PC-3 (cell line): ENCODE measurements at regions not wholly inside any gene's neighbourhood (a gene's known extent, or its start where the extent isn't known, plus 50 kb on each side); places are given as distances from the start of the nearest gene placed in this dataset.
A peak's percentile ranks its signal among the peaks of the same experiment; 100 is the strongest.

Experiments used
- ATAC-seq: fragments of 200-7000 bp; cut with Tn5 transposase; 2 replicates; pipeline ENCODE4 v1.9.1; 2020; ENCODE audit warnings: mild to moderate bottlenecking, moderate library complexity
- BruUV-seq: library from RNA; stranded (reverse); fragments of 400-500 nt; replicated peaks from 2 replicates; lab custom pipeline; 2021; lab: Mats Ljungman, UMichigan
- CTCF ChIA-PET: fragments of 300-600 bp; sonication (Branson Sonifier 250); formaldehyde crosslinking; loops from one replicate; lab custom pipeline; 2022; ENCODE audit warnings: antibody characterized with exemption; lab: Charles Lee
- POLR2A ChIA-PET: fragments of 300-600 bp; sonication (Branson Sonifier 250); formaldehyde crosslinking; loops from one replicate; lab custom pipeline; 2022; ENCODE audit warnings: antibody characterized with exemption; ENCODE audit not compliant: unreplicated experiment; lab: Charles Lee
- DNase-seq: peaks from one replicate; pipeline ENCODE4 v3.0.0-alpha.2; 2015
- H2AFZ ChIP-seq: fragments of 300-600 bp; sonication (generic); 2 replicates; pipeline ENCODE4 v1.6.0; 2016; ENCODE audit warnings: antibody characterized with exemption, low read length
- H3F3A ChIP-seq: fragments of 300-600 bp; sonication (generic); one replicate; pipeline ENCODE4 v1.6.0; 2017; ENCODE audit warnings: antibody characterized with exemption, low read length, control low read depth, mild to moderate bottlenecking; ENCODE audit not compliant: unreplicated experiment
- H3K27ac ChIP-seq: fragments of 300-600 bp; sonication (generic); 2 replicates; pipeline ENCODE4 v1.5.1; 2016; ENCODE audit warnings: mild to moderate bottlenecking, low read length
- H3K27me3 ChIP-seq: fragments of 300-600 bp; sonication (generic); 2 replicates; pipeline ENCODE4 v1.6.1; 2016; ENCODE audit warnings: low read length, mixed read lengths
- H3K36me3 ChIP-seq: fragments of 300-600 bp; sonication (generic); 2 replicates; pipeline ENCODE4 v1.6.1; 2016; ENCODE audit warnings: low read depth, mixed run types, low read length, mixed read lengths
- H3K4me1 ChIP-seq: fragments of 300-600 bp; sonication (generic); 2 replicates; pipeline ENCODE4 v1.5.1; 2016; ENCODE audit warnings: low read length; ENCODE audit not compliant: insufficient read depth
- H3K4me2 ChIP-seq: fragments of 300-600 bp; sonication (generic); 2 replicates; pipeline ENCODE4 v1.6.0; 2016; ENCODE audit warnings: low read length
- H3K4me3 ChIP-seq: fragments of 300-600 bp; sonication (generic); 2 replicates; pipeline ENCODE4 v1.5.1; 2016; ENCODE audit warnings: mild to moderate bottlenecking, low read length, mixed read lengths
- H3K79me2 ChIP-seq: fragments of 300-600 bp; sonication (generic); 2 replicates; pipeline ENCODE4 v1.6.1; 2017; ENCODE audit warnings: low read length, mixed read lengths
- H3K9ac ChIP-seq: fragments of 300-600 bp; sonication (generic); 2 replicates; pipeline ENCODE4 v1.6.0; 2016; ENCODE audit warnings: mild to moderate bottlenecking, low read length
- H3K9me2 ChIP-seq: fragments of 300-600 bp; sonication (generic); replicated peaks from 2 replicates; pipeline ENCODE4 v1.6.1; 2016; ENCODE audit warnings: mixed run types, low read length, mixed read lengths
- H3K9me3 ChIP-seq: fragments of 300-600 bp; sonication (generic); 2 replicates; pipeline ENCODE4 v1.6.1; 2016; ENCODE audit warnings: low read length, mixed read lengths
- H4K20me1 ChIP-seq: fragments of 300-600 bp; sonication (generic); 2 replicates; pipeline ENCODE4 v1.6.1; 2016; ENCODE audit warnings: low read length, mixed read lengths
- EZH2 ChIP-seq: fragments of 300-600 bp; sonication (generic); IDR thresholded peaks from one replicate; pipeline ENCODE4 v1.6.1; 2017; ENCODE audit warnings: antibody characterized with exemption, mild to moderate bottlenecking, low read length; ENCODE audit not compliant: unreplicated experiment
- EZH2phosphoT487 ChIP-seq: fragments of 300-600 bp; sonication (generic); IDR thresholded peaks from 2 replicates; pipeline ENCODE4 v1.6.1; 2018; ENCODE audit warnings: mild to moderate bottlenecking, antibody characterized with exemption, low read length, borderline replicate concordance
- intact Hi-C: fragments of 100-400 bp; cut with micrococcal nuclease; formaldehyde crosslinking; loops from 2 replicates; pipeline ENCODE4 v1.9.0; 2023
- TF ChIP-seq, protein P1 (sequence below): fragments of 300-600 bp; sonication (generic); conservative IDR thresholded peaks from 2 replicates; pipeline ENCODE4 v1.5.1; 2017; ENCODE audit warnings: antibody characterized with exemption, low read depth, mild to moderate bottlenecking, low read length

DNA sequence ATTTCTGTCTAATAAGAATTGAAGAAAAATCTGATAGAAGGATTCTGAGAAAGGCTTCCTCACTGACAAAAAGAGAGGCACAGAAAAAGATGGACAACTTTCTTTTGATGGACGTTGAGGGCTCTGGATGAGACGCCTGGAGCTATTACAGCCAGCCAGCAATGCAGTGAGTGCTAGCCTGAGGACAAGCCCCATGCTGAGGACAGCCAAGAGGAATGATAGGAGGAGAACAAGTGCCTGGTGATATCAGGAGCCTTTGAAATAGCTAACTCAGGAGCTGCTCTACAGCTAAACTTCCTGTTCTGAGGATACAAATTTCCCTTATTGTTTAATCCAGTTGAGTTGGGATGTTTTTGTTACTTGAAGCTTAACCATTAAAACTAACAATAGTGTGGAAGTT lies 212.3 kb downstream of the COG6 start:
- H3K4me2 ChIP-seq: no peak overlapping the region
- H3K4me3 ChIP-seq: no peak overlapping the region
- H3K9me3 ChIP-seq: no peaks in the 10 kb centered on the region
- no peak overlapping the region for H2AFZ ChIP-seq
- H3K36me3 ChIP-seq: no peaks in the 10 kb centered on the region
- H3K79me2 ChIP-seq: no peaks in the 10 kb centered on the region
- H3K27ac ChIP-seq: no peak overlapping the region
- H3K9ac ChIP-seq: no peak overlapping the region
- no peaks in the 10 kb centered on the region for H3F3A ChIP-seq
- POLR2A ChIA-PET: no interaction called here
- BruUV-seq: no TSS peak
- H3K4me1 ChIP-seq: peaks cover 6% of the 10 kb centered on the region; the same call in 1 of the 2 replicates
- CTCF ChIA-PET: no interaction called here
- H3K9me2 ChIP-seq: no peaks in the 10 kb centered on the region
- no peaks in the 10 kb centered on the region for H4K20me1 ChIP-seq
- H3K27me3 ChIP-seq: no peaks in the 10 kb centered on the region
- intact Hi-C loops: no loop called here
- TF ChIP-seq EZH2 (no peak), EZH2phosphoT487 (no peak)
- TF ChIP-seq, protein P1, sequence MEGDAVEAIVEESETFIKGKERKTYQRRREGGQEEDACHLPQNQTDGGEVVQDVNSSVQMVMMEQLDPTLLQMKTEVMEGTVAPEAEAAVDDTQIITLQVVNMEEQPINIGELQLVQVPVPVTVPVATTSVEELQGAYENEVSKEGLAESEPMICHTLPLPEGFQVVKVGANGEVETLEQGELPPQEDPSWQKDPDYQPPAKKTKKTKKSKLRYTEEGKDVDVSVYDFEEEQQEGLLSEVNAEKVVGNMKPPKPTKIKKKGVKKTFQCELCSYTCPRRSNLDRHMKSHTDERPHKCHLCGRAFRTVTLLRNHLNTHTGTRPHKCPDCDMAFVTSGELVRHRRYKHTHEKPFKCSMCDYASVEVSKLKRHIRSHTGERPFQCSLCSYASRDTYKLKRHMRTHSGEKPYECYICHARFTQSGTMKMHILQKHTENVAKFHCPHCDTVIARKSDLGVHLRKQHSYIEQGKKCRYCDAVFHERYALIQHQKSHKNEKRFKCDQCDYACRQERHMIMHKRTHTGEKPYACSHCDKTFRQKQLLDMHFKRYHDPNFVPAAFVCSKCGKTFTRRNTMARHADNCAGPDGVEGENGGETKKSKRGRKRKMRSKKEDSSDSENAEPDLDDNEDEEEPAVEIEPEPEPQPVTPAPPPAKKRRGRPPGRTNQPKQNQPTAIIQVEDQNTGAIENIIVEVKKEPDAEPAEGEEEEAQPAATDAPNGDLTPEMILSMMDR: no peak
- no peak for DNase-seq
- no peak for ATAC-seq

DNA sequence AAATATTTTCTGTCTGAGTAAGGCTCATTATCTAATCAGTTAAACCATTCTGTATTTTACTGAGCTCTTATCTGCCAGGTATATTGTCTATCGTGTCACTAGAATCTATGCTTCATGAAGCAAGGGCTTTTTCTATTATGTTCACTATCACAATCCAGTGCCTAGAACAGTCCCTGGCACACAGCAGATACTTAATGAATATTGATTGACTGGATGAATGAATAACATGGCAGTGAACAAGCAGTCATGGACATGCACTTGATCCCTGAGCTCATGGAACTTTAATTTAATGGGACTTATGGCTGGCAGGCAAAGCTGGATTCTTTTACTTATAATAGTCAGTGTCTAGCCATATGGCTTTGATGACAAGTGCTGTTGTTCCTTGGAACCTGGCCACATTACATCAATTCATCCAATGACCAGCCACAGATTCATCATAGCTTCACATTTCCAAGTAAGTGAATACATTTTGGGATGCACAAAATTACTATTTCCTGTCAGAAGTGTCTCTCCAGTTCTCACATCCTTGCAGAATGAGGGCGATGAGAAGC lies 214.8 kb downstream of the COG6 start:
- intact Hi-C loops: no loop called here
- Histone ChIP-seq H3K4me1 (peaks cover 5% of the 10 kb centered on the region; the same call in 1 of the 2 replicates), H3K9me3 (no peaks in the 10 kb centered on the region), H3K9me2 (no peaks in the 10 kb centered on the region), H3K27me3 (no peaks in the 10 kb centered on the region), H3K4me3 (no peak overlapping the region), H3K79me2 (no peaks in the 10 kb centered on the region), H3K27ac (no peak overlapping the region), H4K20me1 (no peaks in the 10 kb centered on the region), H3K36me3 (no peaks in the 10 kb centered on the region), H3F3A (no peaks in the 10 kb centered on the region), H3K4me2 (no peak overlapping the region), H3K9ac (no peak overlapping the region), H2AFZ (no peak overlapping the region)
- no peak for DNase-seq
- BruUV-seq: no TSS peak
- POLR2A ChIA-PET: no interaction called here
- no peak for TF ChIP-seq EZH2phosphoT487
- TF ChIP-seq EZH2: no peak
- TF ChIP-seq, protein P1: no peak
- CTCF ChIA-PET: no interaction called here
- ATAC-seq: no peak

DNA sequence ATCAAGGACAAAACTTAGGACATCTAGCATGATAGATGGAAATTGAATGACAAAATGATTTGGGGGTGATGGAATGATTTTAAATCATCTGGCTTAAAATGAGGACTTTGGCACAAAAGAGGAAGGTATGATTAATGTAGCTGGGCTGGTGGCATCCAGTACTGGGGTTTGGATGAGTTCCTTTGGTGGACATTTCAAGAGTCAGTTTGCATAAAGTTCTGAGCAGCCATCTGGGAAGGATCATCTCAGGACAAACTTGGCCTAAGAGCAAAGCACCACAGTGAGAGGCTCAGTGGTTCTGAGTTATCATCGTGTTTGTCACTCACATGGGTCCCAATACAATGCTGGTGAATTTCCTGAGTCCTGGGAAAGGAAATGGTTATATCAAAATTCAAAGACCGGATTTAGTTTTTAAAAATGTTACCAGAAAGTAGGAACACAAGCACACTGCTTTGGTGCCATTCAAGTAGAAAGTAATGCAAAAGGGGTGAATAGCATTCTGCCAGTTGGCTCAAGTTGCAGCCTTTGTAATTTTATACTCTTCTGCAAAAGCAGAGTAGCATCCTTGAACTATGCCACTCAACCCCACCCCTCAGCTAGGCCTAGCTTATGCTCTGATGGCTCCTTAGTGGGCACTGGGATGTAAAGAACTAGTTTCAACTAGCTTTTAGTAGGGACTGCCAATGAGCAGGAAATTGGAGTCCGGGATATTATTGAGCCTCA lies 219.0 kb downstream of the COG6 start:
- peaks cover 16% of the 10 kb centered on the region for H3K4me1 ChIP-seq
- no peaks in the 10 kb centered on the region for H3K9me3 ChIP-seq
- H3K27me3 ChIP-seq: no peaks in the 10 kb centered on the region
- no peaks in the 10 kb centered on the region for H3K79me2 ChIP-seq
- DNase-seq (no peak), ATAC-seq (peak; percentile 33; the same call in 1 of the 2 replicates)
- H3K9ac ChIP-seq: no peak overlapping the region
- intact Hi-C loops: no loop called here
- ChIA-PET POLR2A (no interaction called here), CTCF (no interaction called here)
- no peaks in the 10 kb centered on the region for H3K36me3 ChIP-seq
- no peaks in the 10 kb centered on the region for H3K9me2 ChIP-seq
- BruUV-seq: no TSS peak
- H3K4me2 ChIP-seq: no peak overlapping the region
- no peak overlapping the region for H3K27ac ChIP-seq
- no peak overlapping the region for H2AFZ ChIP-seq
- H3K4me3 ChIP-seq: no peak overlapping the region
- H4K20me1 ChIP-seq: no peaks in the 10 kb centered on the region
- H3F3A ChIP-seq: no peaks in the 10 kb centered on the region
- TF ChIP-seq, protein P1: no peak
- no peak for TF ChIP-seq EZH2phosphoT487
- TF ChIP-seq EZH2: no peak
